HCT116 (cell line): ENCODE measurements at regions not wholly inside any gene's neighbourhood (a gene's known extent, or its start where the extent isn't known, plus 50 kb on each side); places are given as distances from the start of the nearest gene placed in this dataset.

ENCODE experiments used
- ATAC-seq: fragments of 200-7000 bp; cut with Tn5 transposase; 2 replicates; pipeline ENCODE4 v1.9.1; 2020; ENCODE audit warnings: mild to moderate bottlenecking, moderate library complexity
- BruUV-seq: library from RNA; stranded (reverse); fragments of 400-500 nt; replicated peaks from 2 replicates; lab custom pipeline; 2021; lab: Mats Ljungman, UMichigan
- CTCF ChIA-PET: fragments of 300-600 bp; sonication (Branson Sonifier 250); formaldehyde crosslinking; loops from one replicate; lab custom pipeline; 2021; ENCODE audit warnings: antibody characterized with exemption; lab: Charles Lee
- POLR2A ChIA-PET: fragments of 300-600, 350-600 bp; sonication (Branson Sonifier 250); formaldehyde crosslinking; loops from one replicate; lab custom pipeline; 2021; ENCODE audit warnings: antibody characterized with exemption; lab: Charles Lee
- RAD21 ChIA-PET, 2 experiments: fragments of 300-600 bp; sonication (Branson Sonifier 250); formaldehyde crosslinking; loops; one replicate each; lab custom pipeline; 2023; ENCODE audit warnings: low total read pairs in 2 of 2; ENCODE audit not compliant: uncharacterized antibody in 2 of 2, unreplicated experiment in 2 of 2, low non-redundant PET in 1 of 2; lab: Charles Lee
- DNase-seq: peaks from one replicate; pipeline ENCODE4 v3.0.0-alpha.2; 2010; ENCODE audit warnings: low read depth, low spot score
- H2AFZ ChIP-seq: fragments of 200-600 bp; shearing (Covaris generic), sonication (generic); 2 replicates; pipeline ENCODE4 v1.6.1; 2017; ENCODE audit warnings: low read depth, mixed run types, mixed read lengths, antibody characterized with exemption, low read length; ENCODE audit not compliant: poor library complexity, severe bottlenecking
- H3K27ac ChIP-seq: 2 replicates; pipeline ENCODE4 v1.5.1; 2012; ENCODE audit warnings: low read depth, low read length
- H3K27me3 ChIP-seq: fragments of 200-600 bp; sonication (generic); 2 replicates; pipeline ENCODE4 v1.6.1; 2016; ENCODE audit warnings: mixed run types, low read length, mixed read lengths; ENCODE audit not compliant: insufficient read depth
- H3K36me3 ChIP-seq, 2 experiments: fragments of 200-500 bp in 1 of 2; fragments of 200-600 bp in 1 of 2; sonication (Bioruptor generic) in 1 of 2; sonication (generic) in 1 of 2; 2 replicates each; pipeline versions ENCODE4 v1.5.1 to v1.6.1; 2014 to 2016; ENCODE audit warnings: low read length in 2 of 2, inconsistent platforms in 1 of 2, mixed read lengths in 1 of 2, mixed run types in 1 of 2; ENCODE audit not compliant: insufficient read depth in 2 of 2, control insufficient read depth in 1 of 2
- H3K4me1 ChIP-seq, 2 experiments: fragments of 200-600 bp in 1 of 2; sonication (generic) in 1 of 2; 2 replicates each; pipeline versions ENCODE4 v1.5.1 to v1.6.1; 2012 to 2017; ENCODE audit warnings: low read length in 2 of 2, inconsistent platforms in 1 of 2, mild to moderate bottlenecking in 1 of 2, mixed read lengths in 1 of 2, mixed run types in 1 of 2, moderate library complexity in 1 of 2; ENCODE audit not compliant: insufficient read depth in 2 of 2, control insufficient read depth in 1 of 2
- H3K4me2 ChIP-seq: fragments of 200-600 bp; sonication (generic); 2 replicates; pipeline ENCODE4 v1.6.1; 2017; ENCODE audit warnings: mixed run types, low read length, mixed read lengths
- H3K4me3 ChIP-seq, 2 experiments: fragments of 200-600 bp in 1 of 2; sonication (generic) in 1 of 2; replicated peaks in 1 of 2; 2 replicates each; pipeline ENCODE4 v1.5.1; 2011 to 2016; ENCODE audit warnings: low read length in 2 of 2, control low read depth in 1 of 2, low read depth in 1 of 2, mild to moderate bottlenecking in 1 of 2, mixed read lengths in 1 of 2, mixed run types in 1 of 2
- H3K79me2 ChIP-seq: fragments of 200-600 bp; sonication (generic); 2 replicates; pipeline ENCODE4 v1.6.1; 2017; ENCODE audit warnings: mild to moderate bottlenecking, mixed run types, low read length, moderate library complexity, mixed read lengths; ENCODE audit not compliant: insufficient read depth
- H3K9ac ChIP-seq: fragments of 200-600 bp; sonication (generic); 2 replicates; pipeline ENCODE4 v1.6.1; 2016; ENCODE audit warnings: low read length, mixed read lengths
- H3K9me2 ChIP-seq: fragments of 200-600 bp; sonication (generic), shearing (Covaris generic); 2 replicates; pipeline ENCODE4 v1.6.1; 2017; ENCODE audit warnings: mixed run types, mild to moderate bottlenecking, moderate library complexity; ENCODE audit not compliant: insufficient read depth
- H3K9me3 ChIP-seq, 2 experiments: fragments of 200-500 bp in 1 of 2; fragments of 200-600 bp in 1 of 2; sonication (Bioruptor generic) in 1 of 2; sonication (generic) in 1 of 2; 2 replicates each; pipeline ENCODE4 v1.6.1; 2014 to 2017; ENCODE audit warnings: low read length in 2 of 2, mixed read lengths in 2 of 2, inconsistent platforms in 1 of 2, low read depth in 1 of 2, mild to moderate bottlenecking in 1 of 2, mixed run types in 1 of 2, moderate library complexity in 1 of 2; ENCODE audit not compliant: control insufficient read depth in 1 of 2, insufficient read depth in 1 of 2
- H4K20me1 ChIP-seq: fragments of 200-600 bp; sonication (generic), shearing (Covaris generic); 2 replicates; pipeline ENCODE4 v1.6.1; 2017; ENCODE audit warnings: mixed run types, mild to moderate bottlenecking, moderate library complexity; ENCODE audit not compliant: insufficient read depth
- CEBPB ChIP-seq: IDR thresholded peaks from 2 replicates; pipeline ENCODE4 v1.6.1; 2012; ENCODE audit warnings: low read depth
- ELF1 ChIP-seq: IDR thresholded peaks from 2 replicates; pipeline ENCODE4 v1.6.1; 2012; ENCODE audit warnings: low read depth, borderline replicate concordance
- FOSL1 ChIP-seq: IDR thresholded peaks from 2 replicates; pipeline ENCODE4 v1.6.1; 2012; ENCODE audit warnings: low read depth
- POLR2AphosphoS5 ChIP-seq: IDR thresholded peaks from 2 replicates; pipeline ENCODE4 v1.6.1; 2011; ENCODE audit warnings: mild to moderate bottlenecking, low read depth, low read length, moderate library complexity
- RAD21 ChIP-seq: IDR thresholded peaks from 2 replicates; pipeline ENCODE4 v1.6.1; 2012; ENCODE audit warnings: low read depth, mild to moderate bottlenecking
- SIN3A ChIP-seq: IDR thresholded peaks from 2 replicates; pipeline ENCODE4 v1.6.1; 2012; ENCODE audit warnings: low read depth
- SP1 ChIP-seq: IDR thresholded peaks from 2 replicates; pipeline ENCODE4 v1.6.1; 2012; ENCODE audit warnings: low read depth
- YY1 ChIP-seq: IDR thresholded peaks from 2 replicates; pipeline ENCODE4 v1.6.1; 2011; ENCODE audit warnings: low read length, low read depth, moderate library complexity, mild to moderate bottlenecking; ENCODE audit not compliant: insufficient replicate concordance; ENCODE audit errors: extremely low read depth
- ZFX ChIP-seq: fragments of 450-650 bp; IDR thresholded peaks from 2 replicates; pipeline ENCODE4 v1.6.1; 2017
- ZNF274 ChIP-seq: fragments of 200-500 bp; sonication (Bioruptor generic); IDR thresholded peaks from 2 replicates; pipeline ENCODE4 v1.6.1; 2014; ENCODE audit warnings: mild to moderate bottlenecking, low read depth, low read length, inconsistent platforms
- intact Hi-C: fragments of 100-400 bp; cut with micrococcal nuclease; formaldehyde crosslinking; loops from 2 replicates; pipeline ENCODE4 v1.10.0; 2022
- TF ChIP-seq, protein P1 (sequence below): IDR thresholded peaks from 2 replicates; pipeline ENCODE4 v1.6.1; 2011; ENCODE audit warnings: mild to moderate bottlenecking, low read length, moderate library complexity; ENCODE audit not compliant: insufficient replicate concordance; ENCODE audit errors: extremely low read depth

GRCh38 chr15:31745841-31746240 is 284.5 kb upstream of the CHRNA7 start (continued):
- TF ChIP-seq, protein P1, sequence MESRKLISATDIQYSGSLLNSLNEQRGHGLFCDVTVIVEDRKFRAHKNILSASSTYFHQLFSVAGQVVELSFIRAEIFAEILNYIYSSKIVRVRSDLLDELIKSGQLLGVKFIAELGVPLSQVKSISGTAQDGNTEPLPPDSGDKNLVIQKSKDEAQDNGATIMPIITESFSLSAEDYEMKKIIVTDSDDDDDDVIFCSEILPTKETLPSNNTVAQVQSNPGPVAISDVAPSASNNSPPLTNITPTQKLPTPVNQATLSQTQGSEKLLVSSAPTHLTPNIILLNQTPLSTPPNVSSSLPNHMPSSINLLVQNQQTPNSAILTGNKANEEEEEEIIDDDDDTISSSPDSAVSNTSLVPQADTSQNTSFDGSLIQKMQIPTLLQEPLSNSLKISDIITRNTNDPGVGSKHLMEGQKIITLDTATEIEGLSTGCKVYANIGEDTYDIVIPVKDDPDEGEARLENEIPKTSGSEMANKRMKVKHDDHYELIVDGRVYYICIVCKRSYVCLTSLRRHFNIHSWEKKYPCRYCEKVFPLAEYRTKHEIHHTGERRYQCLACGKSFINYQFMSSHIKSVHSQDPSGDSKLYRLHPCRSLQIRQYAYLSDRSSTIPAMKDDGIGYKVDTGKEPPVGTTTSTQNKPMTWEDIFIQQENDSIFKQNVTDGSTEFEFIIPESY = no peak
- TF ChIP-seq POLR2AphosphoS5 = no peak
- TF ChIP-seq, all 23 proteins: peak for 0

- H3K4me2 ChIP-seq = no peak overlapping the region
- no peaks in the 10 kb centered on the region for H3K4me1 ChIP-seq
- no peak for TF ChIP-seq ZNF274
- TF ChIP-seq RAD21 = no peak
- TF ChIP-seq SP1 = no peak
- no peak for TF ChIP-seq YY1
- TF ChIP-seq ZFX = no peak
- TF ChIP-seq FOSL1 = no peak
- TF ChIP-seq, protein P1 = no peak
- TF ChIP-seq SIN3A = no peak
- TF ChIP-seq ELF1 = no peak
- TF ChIP-seq CEBPB = no peak
- no peak overlapping the region for H3K27ac ChIP-seq
- intact Hi-C loops = no loop called here
- RAD21 ChIA-PET = no interaction called here
- no TSS peak for BruUV-seq
- ATAC-seq (no peak), DNase-seq (no peak)
- H2AFZ ChIP-seq = no peak overlapping the region
- no peaks in the 10 kb centered on the region for H3K36me3 ChIP-seq
- H3K79me2 ChIP-seq = no peaks in the 10 kb centered on the region
- H3K9me3 ChIP-seq = no peaks in the 10 kb centered on the region
- peaks cover 8% of the 10 kb centered on the region; the same call in 1 of the 2 replicates for H3K27me3 ChIP-seq
- no peaks in the 10 kb centered on the region for H3K9me2 ChIP-seq
- no peak overlapping the region for H3K4me3 ChIP-seq
- H4K20me1 ChIP-seq = no peaks in the 10 kb centered on the region; the same call in 1 of the 2 replicates
- CTCF ChIA-PET = no interaction called here
- POLR2A ChIA-PET = no interaction called here
- no peak overlapping the region for H3K9ac ChIP-seq
Observed at GRCh38 chr15:31752065-31752762, 278.1 kb upstream of the CHRNA7 start.
